Right lobe of liver (tissue), 4 donors: ENCODE measurements at regions not wholly inside any gene's neighbourhood (a gene's known extent, or its start where the extent isn't known, plus 50 kb on each side); places are given as distances from the start of the nearest gene placed in this dataset.
A peak's percentile ranks its signal among the peaks of the same experiment; 100 is the strongest.

Source experiments
- POLR2A ChIP-seq: fragments of 450-650 bp; IDR thresholded peaks from one replicate; pipeline ENCODE4 v1.6.1; 2017; ENCODE audit warnings: antibody characterized with exemption, mild to moderate bottlenecking
- TF ChIP-seq, protein P1 (sequence below), 4 donors: fragments of 200-600 bp in 3 of 4; fragments of 450-650 bp in 1 of 4; IDR thresholded peaks; one replicate each; pipeline versions ENCODE4 v1.5.1 to v1.8.0; 2016 to 2022; ENCODE audit warnings: antibody characterized with exemption in 4 of 4, mild to moderate bottlenecking in 2 of 4
- donor health status: DM: no; HTN: no; CAD: no.
- donor health status: DM: no; HTN: no; CAD: no.
- donor health status: DM: no; HTN: yes; CAD: no.

DNA sequence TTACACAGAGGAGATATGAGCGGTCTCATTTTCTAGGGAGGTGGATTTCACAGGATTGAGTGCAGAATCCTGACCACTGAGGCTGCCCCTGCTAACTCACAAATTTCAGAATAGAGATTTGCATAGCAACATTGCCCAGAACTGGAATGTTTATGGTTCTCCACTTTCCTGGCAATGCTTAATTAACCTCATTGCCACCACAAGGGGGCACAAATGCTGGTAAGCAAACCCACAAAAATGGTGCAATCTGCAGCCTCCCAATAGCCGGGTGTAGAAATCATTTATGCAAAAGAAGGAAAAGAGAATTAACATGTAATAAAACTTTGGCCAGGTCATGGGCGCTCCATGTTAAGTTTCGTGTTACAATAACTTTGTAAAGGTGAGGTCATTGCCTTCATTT is 112.4 kb downstream of the CYRIA start:
- TF ChIP-seq, protein P1, sequence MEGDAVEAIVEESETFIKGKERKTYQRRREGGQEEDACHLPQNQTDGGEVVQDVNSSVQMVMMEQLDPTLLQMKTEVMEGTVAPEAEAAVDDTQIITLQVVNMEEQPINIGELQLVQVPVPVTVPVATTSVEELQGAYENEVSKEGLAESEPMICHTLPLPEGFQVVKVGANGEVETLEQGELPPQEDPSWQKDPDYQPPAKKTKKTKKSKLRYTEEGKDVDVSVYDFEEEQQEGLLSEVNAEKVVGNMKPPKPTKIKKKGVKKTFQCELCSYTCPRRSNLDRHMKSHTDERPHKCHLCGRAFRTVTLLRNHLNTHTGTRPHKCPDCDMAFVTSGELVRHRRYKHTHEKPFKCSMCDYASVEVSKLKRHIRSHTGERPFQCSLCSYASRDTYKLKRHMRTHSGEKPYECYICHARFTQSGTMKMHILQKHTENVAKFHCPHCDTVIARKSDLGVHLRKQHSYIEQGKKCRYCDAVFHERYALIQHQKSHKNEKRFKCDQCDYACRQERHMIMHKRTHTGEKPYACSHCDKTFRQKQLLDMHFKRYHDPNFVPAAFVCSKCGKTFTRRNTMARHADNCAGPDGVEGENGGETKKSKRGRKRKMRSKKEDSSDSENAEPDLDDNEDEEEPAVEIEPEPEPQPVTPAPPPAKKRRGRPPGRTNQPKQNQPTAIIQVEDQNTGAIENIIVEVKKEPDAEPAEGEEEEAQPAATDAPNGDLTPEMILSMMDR (IDR thresholded peaks at IDR 0.05): peak; percentile 44 to 72 (median 55)
- TF ChIP-seq POLR2A: no peak
